Ishikawa (cell line): ENCODE measurements at regions not wholly inside any gene's neighbourhood (a gene's known extent, or its start where the extent isn't known, plus 50 kb on each side); places are given as distances from the start of the nearest gene placed in this dataset.
A peak's percentile ranks its signal among the peaks of the same experiment; 100 is the strongest.

Source experiments
- EP300 ChIP-seq: IDR thresholded peaks from 2 replicates; pipeline ENCODE4 v1.6.1; 2012; ENCODE audit warnings: borderline replicate concordance
- RAD21 ChIP-seq: IDR thresholded peaks from 2 replicates; pipeline ENCODE4 v1.6.1; 2012; ENCODE audit warnings: low read depth
- TAF1 ChIP-seq: IDR thresholded peaks from 2 replicates; pipeline ENCODE4 v1.6.1; 2012; ENCODE audit warnings: low read depth, mild to moderate bottlenecking

GRCh38 chr3:117910820-117911521 is 1123.7 kb downstream of the IGSF11 start:
- no peak for TF ChIP-seq TAF1
- TF ChIP-seq EP300, result peak; percentile 83
- 0 out of 2 replicates have a peak, but pooled peaks have one; percentile 4 for TF ChIP-seq RAD21
